Sigmoid colon (tissue), 3 donors: ENCODE measurements at regions not wholly inside any gene's neighbourhood (a gene's known extent, or its start where the extent isn't known, plus 50 kb on each side); places are given as distances from the start of the nearest gene placed in this dataset.

Source experiments
- POLR2A ChIP-seq, 2 donors: fragments of 450-650 bp; IDR thresholded peaks; one replicate each; pipeline ENCODE4 v1.6.1; 2016; ENCODE audit warnings: antibody characterized with exemption in 2 of 2, mild to moderate bottlenecking in 2 of 2, moderate library complexity in 2 of 2
- TF ChIP-seq, protein P1 (sequence below), 4 experiments: fragments of 450-650 bp in 3 of 4; fragments of 200-600 bp in 1 of 4; IDR thresholded peaks; one replicate each; pipeline ENCODE4 v1.5.1; 2016 to 2019; ENCODE audit warnings: antibody characterized with exemption in 4 of 4, mild to moderate bottlenecking in 3 of 4, moderate library complexity in 2 of 4

DNA sequence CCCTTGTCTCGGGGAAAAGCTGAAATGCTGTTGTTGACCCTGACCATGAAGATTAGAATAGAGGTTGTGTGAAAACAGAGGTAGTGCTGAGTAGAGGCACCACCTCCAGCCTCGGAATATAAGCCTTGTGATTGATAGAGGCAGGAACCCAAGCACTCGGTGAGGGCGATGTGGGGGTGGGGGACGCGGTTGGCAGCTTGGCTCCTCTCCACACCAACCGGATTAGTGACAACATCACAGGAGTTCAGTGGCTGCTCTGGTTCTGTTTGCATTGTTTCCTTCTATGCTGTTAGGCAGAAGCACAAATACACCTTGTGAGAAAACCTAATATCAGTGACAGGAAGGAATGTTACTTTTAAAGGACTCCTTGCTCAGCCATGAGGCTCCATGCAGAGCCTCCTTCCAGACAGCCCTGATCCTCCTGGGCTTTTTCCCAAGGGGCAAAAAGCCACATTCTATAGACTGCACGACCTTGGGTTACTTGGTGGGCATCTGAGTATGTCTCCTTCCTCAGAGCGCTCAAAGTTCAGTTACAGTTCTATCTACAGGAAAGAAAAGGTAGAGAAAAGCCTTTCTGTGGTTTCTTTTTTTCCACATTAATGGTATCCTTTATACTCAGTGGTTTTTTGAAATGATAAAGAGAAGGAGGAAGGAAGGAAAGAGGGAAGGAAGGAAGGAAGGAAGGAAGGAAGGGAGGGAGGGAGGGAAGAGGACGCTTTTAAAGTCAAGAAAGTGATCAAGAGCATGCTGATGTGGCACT, 150.4 kb upstream of the NOCT start:
- TF ChIP-seq, protein P1, sequence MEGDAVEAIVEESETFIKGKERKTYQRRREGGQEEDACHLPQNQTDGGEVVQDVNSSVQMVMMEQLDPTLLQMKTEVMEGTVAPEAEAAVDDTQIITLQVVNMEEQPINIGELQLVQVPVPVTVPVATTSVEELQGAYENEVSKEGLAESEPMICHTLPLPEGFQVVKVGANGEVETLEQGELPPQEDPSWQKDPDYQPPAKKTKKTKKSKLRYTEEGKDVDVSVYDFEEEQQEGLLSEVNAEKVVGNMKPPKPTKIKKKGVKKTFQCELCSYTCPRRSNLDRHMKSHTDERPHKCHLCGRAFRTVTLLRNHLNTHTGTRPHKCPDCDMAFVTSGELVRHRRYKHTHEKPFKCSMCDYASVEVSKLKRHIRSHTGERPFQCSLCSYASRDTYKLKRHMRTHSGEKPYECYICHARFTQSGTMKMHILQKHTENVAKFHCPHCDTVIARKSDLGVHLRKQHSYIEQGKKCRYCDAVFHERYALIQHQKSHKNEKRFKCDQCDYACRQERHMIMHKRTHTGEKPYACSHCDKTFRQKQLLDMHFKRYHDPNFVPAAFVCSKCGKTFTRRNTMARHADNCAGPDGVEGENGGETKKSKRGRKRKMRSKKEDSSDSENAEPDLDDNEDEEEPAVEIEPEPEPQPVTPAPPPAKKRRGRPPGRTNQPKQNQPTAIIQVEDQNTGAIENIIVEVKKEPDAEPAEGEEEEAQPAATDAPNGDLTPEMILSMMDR (IDR thresholded peaks at IDR 0.05), result no peak
- TF ChIP-seq POLR2A (IDR thresholded peaks at IDR 0.05), result no peak
